Trophoblast cell (in vitro differentiated cells and primary cell): ENCODE measurements at regions not wholly inside any gene's neighbourhood (a gene's known extent, or its start where the extent isn't known, plus 50 kb on each side); places are given as distances from the start of the nearest gene placed in this dataset.
"Not testable (repeated sequence)": the region's sequence is repeated elsewhere in the genome, so short reads cannot be mapped to it uniquely, and the experiment has no call there.

Experiments
- DNase-seq, 2 donors: peaks; one replicate each; pipeline ENCODE4 v3.0.0-alpha.2; 2016
- H2AFZ ChIP-seq: 2 replicates; pipeline ENCODE4 v1.6.1; 2013; ENCODE audit warnings: low read length, moderate library complexity, mild to moderate bottlenecking; ENCODE audit not compliant: insufficient read depth, poor library complexity
- H2AK5ac ChIP-seq: 2 replicates; pipeline ENCODE4 v1.6.1; 2013; ENCODE audit warnings: mild to moderate bottlenecking, low read length
- H2BK120ac ChIP-seq: 2 replicates; pipeline ENCODE4 v1.6.1; 2013; ENCODE audit warnings: low read length, mild to moderate bottlenecking, moderate library complexity; ENCODE audit not compliant: insufficient read depth, poor library complexity
- H2BK12ac ChIP-seq: 2 replicates; pipeline ENCODE4 v1.6.1; 2013; ENCODE audit warnings: mild to moderate bottlenecking, low read length, moderate library complexity
- H2BK5ac ChIP-seq: 2 replicates; pipeline ENCODE4 v1.6.1; 2013; ENCODE audit warnings: low read length, low read depth, moderate library complexity, mild to moderate bottlenecking; ENCODE audit not compliant: poor library complexity
- H3K14ac ChIP-seq: 2 replicates; pipeline ENCODE4 v1.6.1; 2013; ENCODE audit warnings: mild to moderate bottlenecking, low read length
- H3K18ac ChIP-seq: 2 replicates; pipeline ENCODE4 v1.6.1; 2013; ENCODE audit warnings: mild to moderate bottlenecking, low read length
- H3K23ac ChIP-seq: 2 replicates; pipeline ENCODE4 v1.6.1; 2013; ENCODE audit warnings: low read length
- H3K27ac ChIP-seq: 2 replicates; pipeline ENCODE4 v1.5.1; 2013; ENCODE audit warnings: low read depth, mild to moderate bottlenecking, inconsistent platforms, low read length, moderate library complexity
- H3K27me3 ChIP-seq: 2 replicates; pipeline ENCODE4 v1.6.1; 2013; ENCODE audit warnings: inconsistent platforms, mild to moderate bottlenecking, low read length, moderate library complexity; ENCODE audit not compliant: insufficient read depth
- H3K36me3 ChIP-seq, 2 experiments: 1 replicate in 1 of 2; 2 replicates in 1 of 2; pipeline ENCODE4 v1.6.1; 2013; ENCODE audit warnings: low read length in 2 of 2, mild to moderate bottlenecking in 2 of 2, moderate library complexity in 1 of 2; ENCODE audit not compliant: insufficient read depth in 2 of 2, control insufficient read depth in 1 of 2
- H3K4ac ChIP-seq: 2 replicates; pipeline ENCODE4 v1.6.1; 2013; ENCODE audit warnings: low read depth, mild to moderate bottlenecking, low read length, moderate library complexity
- H3K4me1 ChIP-seq, 2 experiments: 1 replicate in 1 of 2; 2 replicates in 1 of 2; pipeline ENCODE4 v1.6.1; 2013; ENCODE audit warnings: low read length in 2 of 2, mild to moderate bottlenecking in 2 of 2, moderate library complexity in 1 of 2; ENCODE audit not compliant: insufficient read depth in 2 of 2, control insufficient read depth in 1 of 2
- H3K4me2 ChIP-seq: 2 replicates; pipeline ENCODE4 v1.6.1; 2013; ENCODE audit warnings: inconsistent platforms, mild to moderate bottlenecking, low read length, moderate library complexity
- H3K4me3 ChIP-seq: 2 replicates; pipeline ENCODE4 v1.5.1; 2013; ENCODE audit warnings: mild to moderate bottlenecking, low read depth, low read length, inconsistent platforms
- H3K79me1 ChIP-seq: one replicate; pipeline ENCODE4 v1.6.1; 2013; ENCODE audit warnings: low read length
- H3K79me2 ChIP-seq: 2 replicates; pipeline ENCODE4 v1.6.1; 2013; ENCODE audit warnings: low read length, mild to moderate bottlenecking; ENCODE audit not compliant: control insufficient read depth, insufficient read depth, poor library complexity
- H3K9ac ChIP-seq: 2 replicates; pipeline ENCODE4 v1.6.1; 2013; ENCODE audit warnings: mild to moderate bottlenecking, low read length
- H3K9me3 ChIP-seq: 2 replicates; pipeline ENCODE4 v1.6.1; 2013; ENCODE audit warnings: low read depth, mild to moderate bottlenecking, control low read depth, inconsistent platforms, low read length; ENCODE audit not compliant: insufficient read depth
- H4K12ac ChIP-seq: 2 replicates; pipeline ENCODE4 v1.6.1; 2013; ENCODE audit warnings: low read depth, mild to moderate bottlenecking, low read length, moderate library complexity
- H4K8ac ChIP-seq: 2 replicates; pipeline ENCODE4 v1.6.1; 2013; ENCODE audit warnings: low read depth, mild to moderate bottlenecking, low read length, moderate library complexity
- H4K91ac ChIP-seq: one replicate; pipeline ENCODE4 v1.6.1; 2013; ENCODE audit warnings: low read depth, mild to moderate bottlenecking, low read length, moderate library complexity
- WGBS: extraction: QIAGEN DNeasy Blood & Tissue Kit; methylation state at CpG from one replicate; pipeline ENCODE4 v1.1.7; 2013; ENCODE audit warnings: missing lambda C conversion rate; ENCODE audit not compliant: insufficient read length, insufficient coverage; ENCODE audit errors: extremely low coverage; 5-methylcytosine and 5-hydroxymethylcytosine counted together

DNA sequence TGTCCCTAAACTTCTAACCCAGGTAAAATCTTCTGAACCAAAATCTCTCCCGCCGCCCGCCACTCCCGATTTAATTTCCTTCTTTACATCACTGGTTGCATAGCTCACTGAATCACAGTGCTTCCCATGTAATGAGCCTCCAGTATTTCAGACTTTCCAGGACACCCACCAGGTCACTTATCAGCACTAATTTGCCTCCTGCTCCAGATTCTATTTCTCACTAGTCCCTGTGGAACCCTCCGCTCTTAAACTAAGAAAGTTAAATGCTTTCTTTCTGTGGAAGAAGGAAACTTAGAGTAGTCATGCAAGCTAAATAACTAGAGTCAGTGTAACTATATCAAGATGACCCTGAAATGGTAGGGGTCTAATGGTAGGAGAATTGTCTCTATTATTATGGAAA, 106.6 kb upstream of the OPCML start:
- H4K91ac ChIP-seq, result no peak overlapping the region
- H3K4me3 ChIP-seq, result no peak overlapping the region
- H3K9me3 ChIP-seq, result no peaks in the 10 kb centered on the region
- no peak overlapping the region for H3K4ac ChIP-seq
- H2BK12ac ChIP-seq, result no peak overlapping the region
- no peak for DNase-seq
- no peak overlapping the region for H3K4me2 ChIP-seq
- H4K12ac ChIP-seq, result no peak overlapping the region
- no peak overlapping the region for H3K14ac ChIP-seq
- no peak overlapping the region for H3K27ac ChIP-seq
- no peak overlapping the region for H4K8ac ChIP-seq
- H2AFZ ChIP-seq, result no peak overlapping the region
- no CpG with 5 or more reads among the region's 5 CpGs for WGBS
- H3K27me3 ChIP-seq, result no peaks in the 10 kb centered on the region
- no peak overlapping the region for H3K23ac ChIP-seq
- no peak overlapping the region for H3K18ac ChIP-seq
- no peak overlapping the region for H2BK120ac ChIP-seq
- H3K79me2 ChIP-seq, result no peaks in the 10 kb centered on the region
- no peak overlapping the region for H3K9ac ChIP-seq
- H2AK5ac ChIP-seq, result no peak overlapping the region
- no peak overlapping the region for H2BK5ac ChIP-seq
- H3K79me1 ChIP-seq, result no peaks in the 10 kb centered on the region
- no peaks in the 10 kb centered on the region for H3K36me3 ChIP-seq
- no peaks in the 10 kb centered on the region for H3K4me1 ChIP-seq

- Histone ChIP-seq H3K14ac (no peak overlapping the region), H3K4me2 (no peak overlapping the region), H3K4ac (no peak overlapping the region), H2BK120ac (no peak overlapping the region), H3K18ac (no peak overlapping the region), H4K8ac (no peak overlapping the region), H3K9me3 (no peaks in the 10 kb centered on the region), H3K4me3 (no peak overlapping the region), H2BK5ac (no peak overlapping the region), H3K4me1 (no peaks in the 10 kb centered on the region), H2AK5ac (no peak overlapping the region), H3K36me3 (no peaks in the 10 kb centered on the region), H3K23ac (no peak overlapping the region), H2AFZ (no peak overlapping the region), H4K12ac (no peak overlapping the region), H3K79me2 (no peaks in the 10 kb centered on the region), H4K91ac (no peak overlapping the region), H3K79me1 (no peaks in the 10 kb centered on the region), H3K27ac (no peak overlapping the region), H2BK12ac (no peak overlapping the region), H3K9ac (no peak overlapping the region), H3K27me3 (no peaks in the 10 kb centered on the region)
- no CpG with 5 or more reads among the region's 18 CpGs for WGBS
- DNase-seq, result no peak
These were observed 104.5 kb upstream of the OPCML start for GRCh38 chr11:133636711-133637355.

- no peak overlapping the region for H2BK120ac ChIP-seq
- no peaks in the 10 kb centered on the region for H3K4me1 ChIP-seq
- no peaks in the 10 kb centered on the region for H3K79me2 ChIP-seq
- H4K91ac ChIP-seq, result no peak overlapping the region
- no peaks in the 10 kb centered on the region for H3K9me3 ChIP-seq
- no peaks in the 10 kb centered on the region for H3K79me1 ChIP-seq
- H3K9ac ChIP-seq, result no peak overlapping the region
- H2BK5ac ChIP-seq, result no peak overlapping the region
- H2BK12ac ChIP-seq, result no peak overlapping the region
- H3K4ac ChIP-seq, result no peak overlapping the region
- no peak overlapping the region for H4K8ac ChIP-seq
- no peak overlapping the region for H2AFZ ChIP-seq
- H3K4me2 ChIP-seq, result no peak overlapping the region
- H3K4me3 ChIP-seq, result no peak overlapping the region
- H3K27me3 ChIP-seq, result no peaks in the 10 kb centered on the region
- no CpG with 5 or more reads among the region's 3 CpGs for WGBS
- no peak overlapping the region for H4K12ac ChIP-seq
- H3K27ac ChIP-seq, result no peak overlapping the region
- no peak overlapping the region for H3K14ac ChIP-seq
- no peak overlapping the region for H3K18ac ChIP-seq
- H2AK5ac ChIP-seq, result no peak overlapping the region
- H3K36me3 ChIP-seq, result no peaks in the 10 kb centered on the region
- no peak for DNase-seq
- H3K23ac ChIP-seq, result no peak overlapping the region
These were observed 103.0 kb upstream of the OPCML start for GRCh38 chr11:133635244-133635739.

GRCh38 chr11:133628371-133628770, 96.1 kb upstream of the OPCML start:
- not testable (repeated sequence) for H2BK120ac ChIP-seq, H3K27ac ChIP-seq, H4K91ac ChIP-seq, H4K8ac ChIP-seq, DNase-seq, H3K27me3 ChIP-seq, H3K23ac ChIP-seq, H3K4me1 ChIP-seq, H3K79me2 ChIP-seq, H2BK5ac ChIP-seq, H3K14ac ChIP-seq, H3K9me3 ChIP-seq, H2AFZ ChIP-seq, H3K4ac ChIP-seq, H3K4me3 ChIP-seq, H3K79me1 ChIP-seq, H3K9ac ChIP-seq, H4K12ac ChIP-seq, H2BK12ac ChIP-seq, H2AK5ac ChIP-seq, H3K18ac ChIP-seq, H3K36me3 ChIP-seq, H3K4me2 ChIP-seq
- no CpG with 5 or more reads among the region's 11 CpGs for WGBS
